GM18907 (cell line): ENCODE measurements at regions not wholly inside any gene's neighbourhood (a gene's known extent, or its start where the extent isn't known, plus 50 kb on each side); places are given as distances from the start of the nearest gene placed in this dataset.

Experiments used
- ATAC-seq: cut with Tn5 transposase; IDR thresholded peaks from one replicate; pipeline ENCODE4 v1.9.1; 2021; ENCODE audit warnings: mild to moderate bottlenecking, moderate library complexity; ENCODE audit not compliant: unreplicated experiment

- ATAC-seq: no peak
Measured at GRCh38 chr18:68469049-68469625, 245.8 kb downstream of the TMX3 start.

GRCh38 chr18:68467957-68468356 lies 247.0 kb downstream of the TMX3 start:
- ATAC-seq: no peak

- no peak for ATAC-seq
Measured at GRCh38 chr18:68467329-68467728, 247.6 kb downstream of the TMX3 start.

GRCh38 chr18:68466672-68467071 lies 248.2 kb downstream of the TMX3 start:
- ATAC-seq: no peak

- ATAC-seq: no peak
Measured at GRCh38 chr18:68462766-68463165, 252.1 kb downstream of the TMX3 start.

- no peak for ATAC-seq
Measured at GRCh38 chr18:68462148-68462547, 252.8 kb downstream of the TMX3 start.

GRCh38 chr18:68461481-68462018 lies 253.4 kb downstream of the TMX3 start:
- ATAC-seq: no peak

- no peak for ATAC-seq
Measured at GRCh38 chr18:68459968-68460367, 254.9 kb downstream of the TMX3 start.

- ATAC-seq: no peak
Measured at GRCh38 chr18:68456985-68457384, 257.9 kb downstream of the TMX3 start.

- no peak for ATAC-seq
Measured at GRCh38 chr18:68455229-68455603, 259.7 kb downstream of the TMX3 start.

- no peak for ATAC-seq
Measured at GRCh38 chr18:68454511-68455228, 260.2 kb downstream of the TMX3 start.

- no peak for ATAC-seq
Measured at GRCh38 chr18:68449292-68449691, 265.6 kb downstream of the TMX3 start.

GRCh38 chr18:68448736-68449135 lies 266.2 kb downstream of the TMX3 start:
- no peak for ATAC-seq

- no peak for ATAC-seq
Measured at GRCh38 chr18:68447286-68447685, 267.6 kb downstream of the TMX3 start.

- ATAC-seq: no peak
Measured at GRCh38 chr18:68445668-68446426, 269.1 kb downstream of the TMX3 start.

GRCh38 chr18:68445136-68445535 lies 269.8 kb downstream of the TMX3 start:
- ATAC-seq: no peak

GRCh38 chr18:68441241-68441640 lies 273.7 kb downstream of the TMX3 start:
- no peak for ATAC-seq

GRCh38 chr18:68440433-68440832 lies 274.5 kb downstream of the TMX3 start:
- ATAC-seq: no peak

GRCh38 chr18:68439642-68440041 lies 275.3 kb downstream of the TMX3 start:
- ATAC-seq: no peak

GRCh38 chr18:68438983-68439382 lies 275.9 kb downstream of the TMX3 start:
- no peak for ATAC-seq

- ATAC-seq: no peak
Measured at GRCh38 chr18:68438536-68438935, 276.4 kb downstream of the TMX3 start.

- ATAC-seq: no peak
Measured at GRCh38 chr18:68436485-68436884, 278.4 kb downstream of the TMX3 start.
